ENCODE measurements at regions not wholly inside any gene's neighbourhood (a gene's known extent, or its start where the extent isn't known, plus 50 kb on each side); places are given as distances from the start of the nearest gene placed in this dataset.

DNA sequence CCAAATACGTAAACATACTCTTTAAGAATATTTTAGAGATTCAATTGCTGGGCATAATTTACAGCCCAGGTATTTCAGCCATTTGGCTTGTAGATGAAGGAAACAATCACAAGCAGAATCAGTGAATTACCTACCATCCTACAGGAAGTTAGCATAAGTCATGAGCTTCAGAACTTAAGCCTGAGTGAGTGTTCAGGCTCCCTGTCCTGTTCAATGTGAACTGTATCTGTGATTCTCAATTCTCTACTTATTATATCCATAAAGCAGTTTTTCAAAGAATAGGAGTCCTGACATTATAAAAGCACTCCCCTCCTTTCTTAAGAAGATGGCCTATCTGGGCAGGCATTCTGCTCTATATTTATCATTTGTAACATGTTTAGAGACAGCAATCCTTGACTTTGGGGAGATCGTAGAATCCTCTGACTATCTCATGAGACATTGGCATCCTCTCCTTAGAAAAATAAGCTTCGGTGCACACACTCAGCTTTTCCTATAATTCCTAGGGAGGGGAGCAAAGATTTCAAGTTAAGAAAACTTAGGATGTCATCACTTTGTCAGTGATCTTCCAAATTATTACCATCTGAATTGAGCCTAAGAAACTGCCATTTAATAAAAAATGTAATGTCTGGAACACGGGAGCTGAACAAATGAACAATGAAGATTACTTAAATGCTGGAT lies 645.2 kb upstream of the IGFBP3 start:
- no peaks in the 10 kb centered on the region for H3K4me1 ChIP-seq (ENCODE audit: control insufficient read depth, insufficient read depth, low read length)
- no peak overlapping the region for H3K4me3 ChIP-seq (ENCODE audit: low read length)
- H3K27me3 ChIP-seq (ENCODE audit: control insufficient read depth, insufficient read depth, low read length), result no peaks in the 10 kb centered on the region
- H3K27ac ChIP-seq (ENCODE audit: low read length), result no peak overlapping the region
- H3K9me3 ChIP-seq (ENCODE audit: control insufficient read depth, insufficient read depth, low read length), result no peaks in the 10 kb centered on the region
- DNase-seq, result no peak
- Mint-ChIP-seq H3K4me1 (no peaks in the 10 kb centered on the region), H3K36me3 (no peaks in the 10 kb centered on the region), H3K9me3 (peaks cover 8 to 13% of the 10 kb centered on the region in 2 donors), H3K4me3 (no peak overlapping the region), H3K27ac (no peak overlapping the region), H3K27me3 (ENCODE audit: low read depth in 2 of 2) (no peaks in the 10 kb centered on the region)
- no peaks in the 10 kb centered on the region for H3K36me3 ChIP-seq (ENCODE audit: control insufficient read depth, insufficient read depth, low read length)
- intact Hi-C loops (cut with micrococcal nuclease), result no loop called here
- WGBS (ENCODE audit: insufficient coverage), result 79% methylated on average over 3 of the region's 4 CpGs
- TF ChIP-seq, protein P1, sequence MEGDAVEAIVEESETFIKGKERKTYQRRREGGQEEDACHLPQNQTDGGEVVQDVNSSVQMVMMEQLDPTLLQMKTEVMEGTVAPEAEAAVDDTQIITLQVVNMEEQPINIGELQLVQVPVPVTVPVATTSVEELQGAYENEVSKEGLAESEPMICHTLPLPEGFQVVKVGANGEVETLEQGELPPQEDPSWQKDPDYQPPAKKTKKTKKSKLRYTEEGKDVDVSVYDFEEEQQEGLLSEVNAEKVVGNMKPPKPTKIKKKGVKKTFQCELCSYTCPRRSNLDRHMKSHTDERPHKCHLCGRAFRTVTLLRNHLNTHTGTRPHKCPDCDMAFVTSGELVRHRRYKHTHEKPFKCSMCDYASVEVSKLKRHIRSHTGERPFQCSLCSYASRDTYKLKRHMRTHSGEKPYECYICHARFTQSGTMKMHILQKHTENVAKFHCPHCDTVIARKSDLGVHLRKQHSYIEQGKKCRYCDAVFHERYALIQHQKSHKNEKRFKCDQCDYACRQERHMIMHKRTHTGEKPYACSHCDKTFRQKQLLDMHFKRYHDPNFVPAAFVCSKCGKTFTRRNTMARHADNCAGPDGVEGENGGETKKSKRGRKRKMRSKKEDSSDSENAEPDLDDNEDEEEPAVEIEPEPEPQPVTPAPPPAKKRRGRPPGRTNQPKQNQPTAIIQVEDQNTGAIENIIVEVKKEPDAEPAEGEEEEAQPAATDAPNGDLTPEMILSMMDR (IDR thresholded peaks at IDR 0.05), result no peak
- ATAC-seq, result no peak

DNA sequence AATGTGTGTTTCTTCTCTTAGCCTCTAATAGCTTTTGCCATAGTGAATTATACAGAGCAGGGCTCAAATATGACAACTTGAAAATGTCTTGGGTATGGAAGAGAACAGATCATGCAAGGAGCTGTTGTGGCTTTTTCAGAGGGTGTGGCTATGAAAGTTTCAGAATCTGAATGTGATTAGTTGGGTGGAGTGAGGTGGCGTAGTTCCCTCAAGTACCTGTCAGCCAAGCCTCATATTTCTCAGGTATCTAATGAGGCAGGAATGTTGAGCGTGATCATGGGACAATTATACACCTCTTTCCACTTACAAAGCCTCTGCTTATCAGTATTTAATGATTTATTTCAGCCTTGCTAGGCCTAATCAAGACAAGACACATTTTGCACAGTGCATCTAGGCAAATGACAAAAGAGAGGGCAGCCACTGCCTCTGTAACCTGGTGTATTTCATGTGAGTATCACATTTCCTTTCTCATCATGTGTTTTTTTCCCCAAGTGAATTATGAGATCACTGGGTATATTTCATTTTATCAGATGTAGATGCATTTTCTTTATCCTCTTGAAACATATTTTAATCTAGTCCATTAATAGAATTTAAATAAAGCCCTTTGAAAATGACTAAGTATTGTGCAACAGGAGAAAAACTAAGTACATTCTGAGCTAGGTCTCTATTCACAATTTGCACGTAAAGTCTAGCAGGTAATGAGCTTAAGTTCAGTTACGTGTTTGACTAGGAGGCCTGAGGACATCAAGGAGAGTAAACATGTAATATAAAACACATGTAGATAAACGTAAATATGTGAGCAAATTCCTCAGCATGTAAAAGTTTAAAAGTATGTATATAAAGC lies 644.4 kb upstream of the IGFBP3 start:
- Mint-ChIP-seq H3K4me3 (no peak overlapping the region), H3K27ac (no peak overlapping the region), H3K9me3 (peaks cover 8 to 15% of the 10 kb centered on the region in 2 donors), H3K27me3 (ENCODE audit: low read depth in 2 of 2) (no peaks in the 10 kb centered on the region), H3K36me3 (no peaks in the 10 kb centered on the region), H3K4me1 (no peaks in the 10 kb centered on the region)
- H3K4me3 ChIP-seq (ENCODE audit: low read length), result no peak overlapping the region
- no peaks in the 10 kb centered on the region for H3K9me3 ChIP-seq (ENCODE audit: control insufficient read depth, insufficient read depth, low read length)
- H3K27ac ChIP-seq (ENCODE audit: low read length), result no peak overlapping the region
- WGBS (ENCODE audit: insufficient coverage), result 84% methylated on average over 5 of the region's 5 CpGs
- DNase-seq, result no peak
- intact Hi-C loops (cut with micrococcal nuclease), result no loop called here
- H3K36me3 ChIP-seq (ENCODE audit: control insufficient read depth, insufficient read depth, low read length), result no peaks in the 10 kb centered on the region
- no peak for ATAC-seq
- no peaks in the 10 kb centered on the region for H3K4me1 ChIP-seq (ENCODE audit: control insufficient read depth, insufficient read depth, low read length)
- TF ChIP-seq, protein P1 (IDR thresholded peaks at IDR 0.05), result no peak
- H3K27me3 ChIP-seq (ENCODE audit: control insufficient read depth, insufficient read depth, low read length), result no peaks in the 10 kb centered on the region

DNA sequence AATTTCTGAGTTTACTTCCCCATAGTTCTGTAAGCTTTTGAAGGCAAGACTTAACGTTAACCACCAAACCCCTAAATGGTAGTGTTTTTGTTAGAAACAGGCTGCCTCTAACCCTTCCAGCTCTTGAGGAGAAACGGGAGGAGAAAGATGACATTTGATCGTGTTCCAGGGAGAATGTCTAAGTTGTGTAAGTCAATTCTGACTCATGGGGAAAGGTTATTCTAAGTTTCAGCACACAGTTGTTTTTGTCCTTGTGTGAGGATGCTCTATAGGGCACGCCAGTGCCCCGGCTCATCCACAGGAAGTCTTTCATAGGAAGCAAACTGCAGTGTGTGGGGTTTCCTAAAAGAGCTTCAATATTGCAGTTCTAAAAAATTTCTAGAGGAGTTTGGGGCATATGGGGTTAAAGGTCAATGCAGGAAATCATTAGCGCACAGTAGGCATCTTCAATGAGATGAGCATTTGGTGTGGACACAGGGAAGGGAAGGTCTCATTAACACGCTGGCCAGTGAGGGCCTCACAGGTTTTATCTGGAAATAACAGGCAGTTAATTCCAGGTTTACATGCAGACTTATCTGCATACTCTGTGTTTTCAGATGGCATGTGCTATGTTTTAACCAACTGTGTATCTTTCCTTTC lies 638.2 kb upstream of the IGFBP3 start:
- H3K4me3 Mint-ChIP-seq, result no peak overlapping the region
- H3K27me3 Mint-ChIP-seq (ENCODE audit: low read depth in 2 of 2), result no peaks in the 10 kb centered on the region

More for the DNA sequence above, 638.2 kb upstream of the IGFBP3 start:
- Histone ChIP-seq H3K9me3 (ENCODE audit: control insufficient read depth, insufficient read depth, low read length) (peaks cover 3% of the 10 kb centered on the region), H3K36me3 (ENCODE audit: control insufficient read depth, insufficient read depth, low read length) (no peaks in the 10 kb centered on the region), H3K27me3 (ENCODE audit: control insufficient read depth, insufficient read depth, low read length) (no peaks in the 10 kb centered on the region), H3K4me1 (ENCODE audit: control insufficient read depth, insufficient read depth, low read length) (no peaks in the 10 kb centered on the region), H3K4me3 (ENCODE audit: low read length) (no peak overlapping the region), H3K27ac (ENCODE audit: low read length) (no peak overlapping the region)
- 85% methylated on average over 6 of the region's 7 CpGs for WGBS (ENCODE audit: insufficient coverage)
- Mint-ChIP-seq H3K4me1 (no peaks in the 10 kb centered on the region), H3K9me3 (peaks cover 9 to 13% of the 10 kb centered on the region in 2 donors), H3K27ac (no peak overlapping the region), H3K36me3 (no peaks in the 10 kb centered on the region)
- intact Hi-C loops (cut with micrococcal nuclease), result no loop called here
- ATAC-seq (no peak), DNase-seq (no peak)
- TF ChIP-seq, protein P1 (IDR thresholded peaks at IDR 0.05), result no peak

Measured in natural killer cell (primary cell).